Left kidney (tissue), 1 donor: ENCODE measurements at regions not wholly inside any gene's neighbourhood (a gene's known extent, or its start where the extent isn't known, plus 50 kb on each side); places are given as distances from the start of the nearest gene placed in this dataset.

ENCODE experiments used
- DNase-seq: peaks from one replicate; pipeline ENCODE4 v3.0.0-alpha.2; 2013

- DNase-seq = no peak
Observed at GRCh38 chr10:44685220-44685619, 225.9 kb upstream of the TMEM72 start.

- no peak for DNase-seq
Observed at GRCh38 chr10:44685747-44686146, 225.4 kb upstream of the TMEM72 start.

- no peak for DNase-seq
Observed at GRCh38 chr10:44689368-44689767, 221.8 kb upstream of the TMEM72 start.

GRCh38 chr10:44696496-44696895 lies 214.6 kb upstream of the TMEM72 start:
- no peak for DNase-seq

- no peak for DNase-seq
Observed at GRCh38 chr10:44697116-44697515, 214.0 kb upstream of the TMEM72 start.

GRCh38 chr10:44702531-44702930 lies 208.6 kb upstream of the TMEM72 start:
- DNase-seq = no peak

GRCh38 chr10:44703241-44704155 lies 207.6 kb upstream of the TMEM72 start:
- DNase-seq = no peak

GRCh38 chr10:44704616-44705015 lies 206.5 kb upstream of the TMEM72 start:
- no peak for DNase-seq

- DNase-seq = no peak
Observed at GRCh38 chr10:44706745-44707144, 204.4 kb upstream of the TMEM72 start.

- no peak for DNase-seq
Observed at GRCh38 chr10:44713307-44713706, 197.8 kb upstream of the TMEM72 start.

- no peak for DNase-seq
Observed at GRCh38 chr10:44714451-44714850, 196.7 kb upstream of the TMEM72 start.

- no peak for DNase-seq
Observed at GRCh38 chr10:44715136-44715535, 196.0 kb upstream of the TMEM72 start.

- DNase-seq = no peak
Observed at GRCh38 chr10:44716470-44717015, 194.6 kb upstream of the TMEM72 start.

GRCh38 chr10:44723082-44723481 lies 188.1 kb upstream of the TMEM72 start:
- DNase-seq = no peak

- DNase-seq = no peak
Observed at GRCh38 chr10:44723619-44724325, 187.4 kb upstream of the TMEM72 start.

- no peak for DNase-seq
Observed at GRCh38 chr10:44724415-44725174, 186.5 kb upstream of the TMEM72 start.

- no peak for DNase-seq
Observed at GRCh38 chr10:44725404-44725803, 185.7 kb upstream of the TMEM72 start.

GRCh38 chr10:44731283-44731682 lies 179.9 kb upstream of the TMEM72 start:
- DNase-seq = no peak

- DNase-seq = no peak
Observed at GRCh38 chr10:44733501-44734488, 177.3 kb upstream of the TMEM72 start.

- peak; percentile 43 for DNase-seq
Observed at GRCh38 chr10:44742248-44742647, 168.9 kb upstream of the TMEM72 start.

- DNase-seq = no peak
Observed at GRCh38 chr10:44743535-44743934, 167.6 kb upstream of the TMEM72 start.
